SK-N-MC (cell line): ENCODE measurements at regions not wholly inside any gene's neighbourhood (a gene's known extent, or its start where the extent isn't known, plus 50 kb on each side); places are given as distances from the start of the nearest gene placed in this dataset.
"Not testable (repeated sequence)": the region's sequence is repeated elsewhere in the genome, so short reads cannot be mapped to it uniquely, and the experiment has no call there.

Experiments used
- DNase-seq: peaks from one replicate; pipeline ENCODE4 v3.0.0-alpha.2; 2011; ENCODE audit warnings: low read depth, low spot score
- H3K27ac ChIP-seq: fragments of 200-600 bp; sonication (generic); 2 replicates; pipeline ENCODE4 v1.5.1; 2016; ENCODE audit warnings: mixed run types
- H3K36me3 ChIP-seq: fragments of 200-600 bp; sonication (generic); 2 replicates; pipeline ENCODE4 v1.6.1; 2017; ENCODE audit warnings: antibody characterized with exemption, low read length, mixed read lengths; ENCODE audit not compliant: insufficient read depth
- H3K4me3 ChIP-seq: fragments of 200-600 bp; sonication (generic); 2 replicates; pipeline ENCODE4 v1.5.1; 2016
- H3K9ac ChIP-seq: fragments of 200-600 bp; sonication (generic); 2 replicates; pipeline ENCODE4 v1.8.0; 2017; ENCODE audit warnings: mixed run types, mixed read lengths; ENCODE audit not compliant: insufficient read length
- H3K9me3 ChIP-seq: fragments of 200-600 bp; sonication (generic); 2 replicates; pipeline ENCODE4 v1.6.1; 2017; ENCODE audit warnings: low read depth, mild to moderate bottlenecking, antibody characterized with exemption, low read length, moderate library complexity, mixed read lengths
- EZH2 ChIP-seq: fragments of 200-600 bp; sonication (generic); IDR thresholded peaks from one replicate; pipeline ENCODE4 v1.6.1; 2017; ENCODE audit warnings: antibody characterized with exemption
- FOXP2 ChIP-seq: optimal IDR thresholded peaks from 2 replicates; pipeline ENCODE3; 2011; ENCODE audit warnings: mild to moderate bottlenecking, moderate library complexity; ENCODE audit not compliant: insufficient read depth; ENCODE audit errors: extremely low read length, control extremely low read depth
- POLR2AphosphoS5 ChIP-seq: IDR thresholded peaks from 2 replicates; pipeline ENCODE4 v1.6.1; 2012; ENCODE audit warnings: mild to moderate bottlenecking, low read depth, low read length, borderline replicate concordance

DNA sequence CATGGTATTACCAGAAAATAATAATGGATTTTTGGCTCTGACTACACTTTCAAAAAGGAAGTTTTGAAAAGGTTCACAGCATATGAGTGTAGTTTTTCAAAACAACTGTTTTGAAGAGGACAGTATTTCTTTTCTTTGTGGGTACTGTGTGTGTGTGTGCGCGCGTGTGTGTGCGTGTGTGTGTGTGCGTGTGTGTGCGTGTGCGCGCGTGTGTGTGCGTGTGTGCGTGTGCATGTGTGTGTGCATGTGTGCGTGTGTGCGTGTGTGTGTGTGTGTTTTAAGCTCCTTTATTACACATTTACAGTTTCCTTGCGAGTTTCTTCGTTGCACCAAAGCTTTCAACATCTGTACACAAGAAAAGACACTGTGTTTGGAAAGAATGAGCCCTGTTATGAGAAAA, 755.4 kb downstream of the SH3BGRL start:
- TF ChIP-seq POLR2AphosphoS5: no peak
- TF ChIP-seq FOXP2: no peak
- no peak for TF ChIP-seq EZH2
- no peak for DNase-seq
- H3K9ac ChIP-seq: no peak overlapping the region
- no peak overlapping the region for H3K4me3 ChIP-seq
- H3K27ac ChIP-seq: no peak overlapping the region
- H3K36me3 ChIP-seq: no peaks in the 10 kb centered on the region
- no peaks in the 10 kb centered on the region for H3K9me3 ChIP-seq

DNA sequence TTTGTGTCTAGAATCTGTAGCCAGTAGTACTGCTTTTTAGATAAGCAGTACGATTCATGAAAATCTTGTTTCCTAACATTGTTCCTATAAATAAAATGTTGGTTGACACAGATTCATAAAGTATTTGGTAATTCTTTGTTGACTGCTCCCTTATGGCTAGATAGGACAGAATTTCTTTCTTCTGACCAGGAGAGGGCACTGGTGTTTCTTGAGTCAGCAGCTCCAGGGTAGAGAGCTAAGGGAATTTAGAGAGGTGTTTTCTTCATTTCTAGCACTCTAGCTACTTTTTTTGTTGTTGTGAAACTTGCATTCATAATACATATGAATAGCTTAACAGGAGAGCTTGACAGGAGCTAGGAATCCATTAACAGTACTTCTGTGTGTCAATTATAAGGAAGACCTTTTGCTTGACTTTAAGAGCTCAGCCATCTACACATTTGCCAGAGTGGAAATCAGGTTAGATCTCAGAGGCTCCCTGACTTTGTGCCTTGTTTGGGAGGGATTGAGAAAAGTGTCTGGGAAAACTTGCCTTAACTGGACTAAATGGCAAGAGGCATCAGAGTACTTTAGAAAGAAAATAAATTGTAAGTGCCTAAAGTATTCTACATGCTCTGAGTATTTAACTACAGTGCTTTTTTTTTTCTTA, 756.1 kb downstream of the SH3BGRL start:
- no peaks in the 10 kb centered on the region for H3K36me3 ChIP-seq
- no peaks in the 10 kb centered on the region for H3K9me3 ChIP-seq
- TF ChIP-seq POLR2AphosphoS5: no peak
- no peak overlapping the region for H3K9ac ChIP-seq
- H3K4me3 ChIP-seq: no peak overlapping the region
- peak; percentile 2 for DNase-seq
- H3K27ac ChIP-seq: no peak overlapping the region

DNA sequence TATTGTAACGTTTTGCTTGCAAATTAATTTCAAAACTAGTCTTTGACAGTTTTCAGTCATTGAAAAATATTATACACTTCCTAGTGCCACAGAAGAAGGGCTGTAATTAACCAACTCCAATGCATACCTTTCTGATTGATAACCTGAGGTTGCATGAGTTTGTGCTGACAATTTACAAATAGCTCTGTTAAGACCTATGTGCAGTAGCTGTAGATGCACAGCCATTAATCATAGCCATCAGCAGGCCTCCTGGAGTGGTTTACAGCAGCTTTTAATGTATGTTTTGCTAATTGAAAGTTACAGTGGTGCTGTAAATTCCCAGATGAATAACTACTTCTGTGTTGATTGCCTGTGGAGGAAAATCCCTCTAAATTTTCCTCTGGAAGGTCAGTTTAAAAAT, 758.1 kb downstream of the SH3BGRL start:
- DNase-seq: no peak
- no peak for TF ChIP-seq FOXP2
- no peak for TF ChIP-seq EZH2
- TF ChIP-seq POLR2AphosphoS5: no peak
- H3K9ac ChIP-seq: no peak overlapping the region
- no peaks in the 10 kb centered on the region for H3K9me3 ChIP-seq
- H3K36me3 ChIP-seq: no peaks in the 10 kb centered on the region
- no peak overlapping the region for H3K27ac ChIP-seq
- H3K4me3 ChIP-seq: no peak overlapping the region

GRCh38 chrX:81974413-81974812, 772.5 kb downstream of the SH3BGRL start:
- not testable (repeated sequence) for H3K27ac ChIP-seq, H3K9me3 ChIP-seq, DNase-seq, H3K4me3 ChIP-seq, H3K36me3 ChIP-seq, H3K9ac ChIP-seq

- Histone ChIP-seq H3K9ac (no peak overlapping the region), H3K9me3 (no peaks in the 10 kb centered on the region), H3K4me3 (no peak overlapping the region), H3K36me3 (no peaks in the 10 kb centered on the region), H3K27ac (no peak overlapping the region)
- TF ChIP-seq FOXP2 (no peak), EZH2 (no peak), POLR2AphosphoS5 (no peak)
- DNase-seq: no peak
These were observed 778.1 kb downstream of the SH3BGRL start for GRCh38 chrX:81979806-81980515.

DNA sequence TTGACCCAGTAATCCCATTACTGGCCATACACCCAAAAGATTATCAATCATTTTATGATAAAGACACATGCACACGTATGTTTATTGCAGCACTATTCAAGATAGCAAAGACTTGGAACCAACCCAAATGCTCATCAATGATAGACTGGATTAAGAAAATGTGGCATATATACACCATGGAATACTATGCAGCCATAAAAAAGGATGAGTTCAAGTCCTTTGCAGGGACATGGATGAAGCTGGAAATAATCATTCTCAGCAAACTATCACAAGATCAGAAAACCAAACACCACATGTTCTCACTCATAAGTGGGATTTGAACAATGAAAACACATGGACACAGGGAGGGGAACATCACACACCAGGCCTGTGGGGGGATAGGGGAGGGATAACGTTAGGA, 785.3 kb downstream of the SH3BGRL start:
- DNase-seq, H3K4me3 ChIP-seq, H3K9me3 ChIP-seq, H3K9ac ChIP-seq, H3K36me3 ChIP-seq, H3K27ac ChIP-seq: not testable (repeated sequence)

DNA sequence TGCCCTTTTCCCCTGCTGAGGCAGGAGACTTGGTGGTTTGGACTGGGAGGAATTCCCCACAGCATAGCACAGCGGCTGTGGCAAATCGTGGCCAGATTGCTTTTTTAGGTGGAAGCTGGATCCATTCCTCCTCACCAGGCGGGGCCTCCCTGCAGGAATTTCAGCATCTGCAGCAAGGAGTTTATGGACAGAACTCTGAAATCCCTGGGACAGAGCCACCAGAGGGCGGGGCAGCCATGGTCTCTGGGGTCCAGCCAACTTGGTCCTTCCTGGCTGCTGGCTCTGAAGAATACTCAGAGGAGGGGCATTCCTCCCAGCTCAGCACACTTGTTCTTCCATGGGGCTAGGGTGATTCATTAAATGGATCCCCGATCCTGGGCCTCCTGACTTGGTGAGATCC, 794.3 kb downstream of the SH3BGRL start:
- H3K4me3 ChIP-seq: no peak overlapping the region
- DNase-seq: no peak
- no peak overlapping the region for H3K27ac ChIP-seq
- H3K9ac ChIP-seq: no peak overlapping the region
- TF ChIP-seq EZH2 (no peak), POLR2AphosphoS5 (no peak), FOXP2 (no peak)
- H3K36me3 ChIP-seq: no peaks in the 10 kb centered on the region
- H3K9me3 ChIP-seq: no peaks in the 10 kb centered on the region

DNA sequence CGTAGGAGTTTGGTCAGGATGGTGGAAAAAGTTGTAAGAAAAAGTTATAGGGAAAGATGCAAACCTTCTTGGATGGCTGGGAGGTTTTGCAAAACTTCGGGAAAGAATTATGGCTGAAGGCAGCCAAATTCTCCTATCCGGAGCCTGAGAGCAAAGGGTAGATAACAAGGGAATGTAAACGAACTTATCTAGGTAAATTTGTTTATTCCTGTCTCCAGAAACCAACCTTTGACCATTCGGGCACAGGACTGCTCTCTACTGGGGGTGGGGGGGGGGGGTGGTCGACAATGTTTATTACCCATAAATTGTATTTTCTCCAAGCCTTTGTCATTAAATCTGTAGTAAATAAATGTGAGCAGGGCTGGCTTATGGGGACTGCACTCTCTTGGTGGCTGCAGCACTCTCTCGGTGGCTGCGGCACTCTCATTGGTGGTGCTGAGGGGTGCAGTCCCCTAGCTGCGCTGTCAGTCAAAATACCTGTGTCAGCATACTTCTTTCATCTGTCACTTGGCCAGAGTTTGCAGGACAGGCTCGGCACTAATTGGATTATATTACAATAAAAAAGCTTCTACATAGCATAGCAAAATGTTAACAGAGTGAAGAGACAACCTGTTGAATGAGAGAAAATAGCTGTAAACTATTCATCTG, 827.8 kb downstream of the SH3BGRL start:
- H3K27ac ChIP-seq: no peak overlapping the region
- TF ChIP-seq POLR2AphosphoS5 (no peak), FOXP2 (no peak), EZH2 (no peak)
- H3K9me3 ChIP-seq: no peaks in the 10 kb centered on the region
- no peak for DNase-seq
- H3K36me3 ChIP-seq: no peaks in the 10 kb centered on the region
- H3K4me3 ChIP-seq: no peak overlapping the region
- H3K9ac ChIP-seq: no peak overlapping the region

GRCh38 chrX:82031250-82031649, 829.3 kb downstream of the SH3BGRL start:
- no peak for DNase-seq
- Histone ChIP-seq H3K9me3 (no peaks in the 10 kb centered on the region), H3K9ac (no peak overlapping the region), H3K27ac (no peak overlapping the region), H3K4me3 (no peak overlapping the region), H3K36me3 (no peaks in the 10 kb centered on the region)
- TF ChIP-seq FOXP2 (no peak), POLR2AphosphoS5 (no peak), EZH2 (no peak)
